Activated T-cell treated with anti-CD3 and anti-CD28 coated beads, Interleukin-2, amount 50 U/mL, for 48 hours (primary cell): ENCODE measurements at regions not wholly inside any gene's neighbourhood (a gene's known extent, or its start where the extent isn't known, plus 50 kb on each side); places are given as distances from the start of the nearest gene placed in this dataset.

Experiments used
- DNase-seq, 2 experiments: peaks; one replicate each; pipeline ENCODE4 v3.0.0-alpha.2; 2020

DNA sequence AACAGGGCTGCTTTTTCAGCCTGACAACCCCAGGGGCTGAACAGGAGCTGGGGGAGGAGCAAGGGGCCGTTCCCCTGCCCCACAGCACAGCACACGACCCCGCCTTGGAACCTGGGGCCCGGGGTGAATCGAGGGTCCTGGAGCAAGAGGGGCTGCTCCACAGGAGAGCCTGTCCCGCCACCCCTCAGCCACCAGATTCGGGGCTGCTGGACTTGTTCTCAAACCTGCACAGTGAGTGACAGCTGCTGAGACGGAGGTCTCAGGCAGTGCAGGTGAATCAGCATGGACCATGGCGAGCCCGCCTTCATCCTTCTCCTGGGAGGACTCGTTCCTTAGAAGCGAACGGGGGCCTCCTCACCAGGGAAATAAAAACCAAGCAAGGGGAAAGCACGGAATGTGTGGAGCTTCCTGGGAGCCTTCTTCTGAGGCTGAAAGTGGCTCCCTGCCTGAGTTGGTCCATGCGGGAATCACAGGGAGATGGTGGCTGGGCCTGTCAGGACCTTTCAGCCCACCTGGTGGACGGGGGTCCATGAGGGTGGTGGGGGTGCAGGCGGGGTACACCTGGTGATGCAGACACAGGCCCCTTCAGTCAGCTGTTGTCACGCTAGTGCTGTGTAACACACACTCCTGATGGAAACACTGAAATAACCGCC, 125.4 kb downstream of the SIK1 start:
- no peak for DNase-seq

DNA sequence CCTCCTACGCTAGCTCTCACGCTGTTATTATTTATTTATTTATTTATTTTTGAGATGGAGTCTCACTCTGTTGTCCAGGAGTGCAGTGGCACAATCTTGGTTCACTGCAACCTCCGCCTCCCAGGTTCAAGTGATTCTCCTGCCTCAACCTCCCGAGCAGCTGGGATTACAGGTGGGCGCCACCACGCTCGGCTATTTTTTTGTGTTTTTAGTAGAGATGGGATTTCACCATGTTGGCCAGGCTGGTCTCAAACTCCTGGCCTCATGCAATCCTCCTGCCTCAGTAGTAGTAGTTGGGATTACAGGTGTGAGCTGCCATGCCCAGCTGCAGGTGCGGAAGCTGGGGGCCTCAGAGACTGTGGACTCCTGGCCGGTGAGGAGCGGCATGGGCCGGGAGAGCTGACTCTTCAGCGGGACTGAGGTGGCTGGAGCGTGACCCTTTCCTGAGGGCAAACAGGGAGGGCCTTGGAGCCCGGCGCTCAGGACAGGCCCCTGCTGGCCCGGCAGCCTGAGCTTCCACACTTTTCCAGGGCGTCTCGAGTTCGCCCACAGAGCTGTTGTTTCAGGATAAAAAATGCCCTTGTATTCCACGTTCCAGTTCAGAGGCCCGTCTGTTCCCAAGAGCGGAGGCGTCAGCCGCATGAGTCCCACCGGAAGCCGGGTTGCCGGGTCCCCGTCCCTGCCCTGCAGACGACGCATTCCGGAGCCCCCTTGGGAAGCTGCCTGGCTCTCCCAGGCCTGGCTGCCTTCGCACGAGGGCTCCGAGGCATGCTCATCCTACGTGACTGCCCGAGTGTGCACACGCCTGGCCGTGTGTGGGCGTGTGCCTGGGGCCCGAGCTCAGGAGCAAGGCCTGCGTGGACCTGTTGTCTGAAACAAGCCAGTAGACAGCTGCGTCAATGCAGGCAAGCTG, 126.2 kb downstream of the SIK1 start:
- no peak for DNase-seq

DNA sequence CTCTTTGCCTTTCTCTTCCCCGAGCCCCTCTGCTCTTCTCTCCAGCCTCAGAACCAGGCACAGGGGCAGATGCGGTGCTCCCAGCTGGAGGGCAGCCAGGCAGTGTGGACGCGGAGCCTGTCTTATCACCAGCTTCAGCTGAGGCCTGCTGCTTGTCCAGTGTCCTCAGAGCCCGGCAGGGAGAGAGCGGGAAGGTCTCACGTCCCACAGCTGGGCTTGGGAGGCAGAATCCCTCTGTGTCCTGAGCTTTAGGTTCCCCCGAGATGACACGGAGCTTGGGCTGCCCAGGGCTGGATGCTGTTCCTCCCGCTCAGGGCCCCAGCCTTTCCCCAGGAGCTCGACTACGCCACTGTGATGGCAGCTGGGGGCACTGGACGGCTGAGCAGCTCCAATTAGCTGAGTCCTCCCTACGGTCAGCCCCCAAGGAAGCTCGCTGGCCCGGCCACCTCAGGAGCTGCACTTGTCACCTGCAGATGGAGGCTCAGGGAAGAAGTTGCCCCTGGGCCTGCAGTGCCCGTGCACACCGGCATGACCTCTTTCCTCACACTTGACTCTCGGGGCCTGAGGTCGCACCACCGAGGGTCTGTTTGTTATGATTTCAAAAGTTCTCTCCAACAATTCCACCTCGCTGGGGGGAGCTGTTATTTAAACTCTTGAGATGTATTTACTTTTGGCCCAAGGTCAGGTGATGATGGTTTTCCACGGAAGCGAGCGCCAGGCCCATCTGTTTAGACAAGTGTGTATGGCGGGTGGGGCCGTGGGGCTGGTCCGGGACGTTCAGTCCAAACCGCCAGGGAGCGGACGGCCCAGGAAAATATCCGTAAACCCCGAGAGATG, 127.3 kb downstream of the SIK1 start:
- no peak for DNase-seq

DNA sequence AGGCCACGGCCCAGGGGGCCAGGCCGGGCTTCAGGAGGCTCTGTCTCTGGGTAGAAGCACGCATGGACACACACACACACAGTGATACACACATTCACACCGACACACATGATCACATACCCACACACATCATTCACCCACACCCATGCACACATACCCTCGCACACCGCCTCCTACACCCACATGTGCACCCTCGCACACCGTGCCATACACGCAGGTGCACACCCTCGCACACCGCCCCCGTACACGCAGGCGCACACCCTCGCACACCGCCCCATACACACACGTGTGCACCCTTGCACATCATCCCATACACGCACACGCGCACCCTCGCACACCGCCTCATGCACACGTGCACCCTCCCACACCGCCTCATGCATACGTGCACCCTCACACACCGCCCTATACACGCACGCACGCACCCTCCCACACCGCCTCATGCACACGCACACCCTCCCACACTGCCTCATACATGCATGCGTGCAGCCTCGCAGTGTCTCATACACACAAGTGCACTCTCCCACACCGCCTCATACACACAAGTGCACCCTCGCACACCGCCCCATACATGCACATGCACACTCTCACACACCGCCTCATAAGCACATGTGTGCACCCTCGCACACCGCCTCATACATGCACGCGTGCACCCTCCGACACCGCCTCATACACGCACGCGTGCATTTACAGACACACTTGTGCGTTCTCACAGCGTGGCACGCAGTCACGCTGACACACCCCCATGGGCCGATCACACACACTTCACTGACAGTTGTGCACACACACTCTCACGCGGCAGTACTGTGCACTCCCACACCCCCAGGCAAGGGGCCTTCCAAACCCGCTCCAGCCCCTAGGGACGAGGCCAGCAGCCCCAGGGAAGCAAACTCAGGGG, 128.1 kb downstream of the SIK1 start:
- DNase-seq: no peak

DNA sequence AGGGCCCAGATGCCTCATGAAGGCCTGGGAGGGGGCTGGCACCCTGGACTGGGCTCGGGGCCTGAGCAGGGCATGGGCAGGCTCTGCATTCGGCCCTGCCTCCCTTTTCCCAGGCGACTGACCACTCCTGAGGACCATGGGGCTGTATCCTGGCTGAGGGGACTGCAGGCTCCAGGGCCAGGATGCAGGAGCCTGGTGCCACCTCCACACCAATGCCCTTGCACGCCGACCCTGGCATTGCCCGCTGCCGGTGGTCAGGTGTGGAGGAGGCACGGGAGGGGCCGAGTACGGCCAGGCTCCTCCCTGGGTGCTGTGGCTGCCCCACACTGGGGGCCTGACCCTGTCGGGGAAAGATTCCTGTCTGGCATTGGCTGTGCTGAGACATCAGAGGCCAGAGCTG, 128.9 kb downstream of the SIK1 start:
- no peak for DNase-seq

DNA sequence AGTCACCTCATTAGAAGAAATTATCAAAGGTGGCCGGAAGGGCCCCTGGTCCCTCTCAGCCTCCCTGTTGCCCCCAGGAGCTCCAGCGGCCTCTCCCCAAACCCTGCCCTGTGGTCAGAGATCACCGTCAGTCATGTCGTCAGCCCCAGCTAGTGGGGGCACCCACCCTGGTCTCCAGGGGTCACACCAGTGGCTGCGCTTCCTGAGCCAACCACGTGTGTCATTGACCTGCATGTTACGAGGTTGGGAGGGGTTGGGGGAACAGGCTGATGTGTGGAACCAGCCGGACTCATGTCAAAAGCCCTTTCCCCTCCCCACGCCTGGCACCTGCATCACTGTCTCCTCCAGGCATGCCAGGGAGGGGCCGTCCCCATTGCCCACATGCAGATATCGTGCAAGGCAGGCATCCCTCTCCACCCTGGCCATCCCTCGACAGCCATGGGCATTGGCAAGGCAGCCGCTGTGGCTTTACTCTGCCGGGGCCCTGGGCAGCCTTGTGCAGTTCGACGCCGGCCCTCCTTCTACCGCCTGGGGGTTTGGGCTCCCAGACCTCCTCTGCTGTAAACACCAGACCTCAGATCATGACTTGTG, 128.7 kb downstream of the CRYAA start:
- DNase-seq: no peak

DNA sequence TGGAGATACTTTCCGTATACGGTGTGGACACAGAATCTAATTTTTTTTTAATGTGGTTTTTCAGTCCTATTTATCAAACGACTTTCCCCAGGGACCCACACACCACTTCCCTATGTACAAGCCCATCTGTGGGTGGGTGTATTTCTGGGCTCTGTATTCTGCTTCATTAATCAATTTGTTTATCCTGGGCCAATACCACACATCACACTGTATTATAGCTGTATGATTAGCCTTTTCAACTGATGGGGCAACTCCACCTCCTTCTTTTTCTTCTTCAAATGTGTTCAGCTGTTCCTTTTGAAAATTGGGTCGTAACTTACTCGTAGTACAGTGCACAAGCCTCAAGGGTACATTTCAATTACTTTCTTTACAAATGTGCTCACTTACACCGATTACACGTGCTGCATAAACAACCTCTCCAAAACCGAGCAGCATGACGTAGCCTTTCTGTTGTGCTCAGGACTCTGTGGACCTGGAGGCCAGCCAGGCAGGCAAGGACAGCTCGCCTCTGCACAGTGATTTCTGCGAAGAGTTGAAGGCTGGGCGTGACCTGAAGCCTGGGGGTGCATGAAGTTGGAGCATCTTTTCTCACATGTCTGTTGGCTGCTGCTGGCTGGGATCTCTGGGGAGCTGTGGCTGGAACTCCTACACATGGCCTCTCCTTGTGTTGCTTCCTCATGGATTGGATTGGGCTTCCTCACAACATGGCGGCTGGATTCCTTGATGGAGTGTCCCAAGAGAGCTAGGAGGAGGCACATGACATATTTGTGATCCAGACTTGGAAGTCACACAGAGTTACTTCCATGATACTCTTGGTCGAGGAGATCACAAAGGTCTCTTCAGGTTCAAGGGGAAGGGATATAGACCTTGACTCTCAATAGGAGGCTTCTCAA, 126.5 kb downstream of the CRYAA start:
- DNase-seq: no peak

DNA sequence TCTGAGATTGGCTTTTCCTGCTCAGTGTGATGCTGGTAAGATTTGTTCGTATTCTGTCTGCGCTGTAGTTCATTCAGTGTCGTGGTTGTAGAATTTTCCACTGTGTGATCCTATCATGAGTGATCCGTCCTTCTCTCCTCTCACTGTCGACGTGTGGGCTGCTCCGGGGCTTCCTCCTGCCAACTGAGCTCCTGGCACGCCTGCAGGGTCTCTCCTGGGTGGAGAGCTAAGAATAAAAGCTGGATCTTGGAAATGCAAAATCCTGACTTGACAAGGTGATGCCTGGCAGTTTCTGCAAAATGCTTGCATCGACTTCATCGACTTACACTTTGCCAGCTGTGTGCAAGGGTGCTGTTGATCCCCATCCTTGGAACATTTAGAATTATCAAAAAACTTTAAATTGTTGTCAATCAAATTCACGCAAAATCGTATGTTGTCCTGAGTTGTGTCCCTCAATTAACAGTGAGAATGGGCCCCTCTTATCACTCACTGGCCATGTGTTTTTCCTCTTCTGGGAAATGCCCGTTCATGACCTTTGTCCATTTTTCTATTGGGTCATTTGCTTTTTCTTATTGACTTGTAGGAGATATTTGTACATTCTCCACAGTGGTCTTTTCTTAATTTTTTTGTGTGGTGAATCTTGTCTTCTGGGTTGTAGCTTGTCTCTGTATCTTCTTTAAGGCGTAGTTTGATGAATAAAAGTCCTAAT, 125.5 kb downstream of the CRYAA start:
- DNase-seq: no peak

DNA sequence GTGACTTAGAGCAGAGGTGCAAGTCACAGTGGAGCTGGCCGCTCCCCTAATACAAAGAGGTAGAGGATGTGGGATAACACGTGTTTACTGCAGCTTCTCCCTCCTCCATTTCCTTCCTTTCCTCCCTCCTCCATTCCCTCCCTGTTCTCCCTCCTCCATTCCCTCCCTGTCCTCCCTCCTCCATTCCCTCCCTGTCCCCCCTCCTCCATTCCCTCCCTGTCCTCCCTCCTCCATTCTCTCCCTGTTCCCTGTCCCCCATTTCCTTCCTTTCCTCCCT, 124.0 kb downstream of the CRYAA start:
- DNase-seq: no peak

DNA sequence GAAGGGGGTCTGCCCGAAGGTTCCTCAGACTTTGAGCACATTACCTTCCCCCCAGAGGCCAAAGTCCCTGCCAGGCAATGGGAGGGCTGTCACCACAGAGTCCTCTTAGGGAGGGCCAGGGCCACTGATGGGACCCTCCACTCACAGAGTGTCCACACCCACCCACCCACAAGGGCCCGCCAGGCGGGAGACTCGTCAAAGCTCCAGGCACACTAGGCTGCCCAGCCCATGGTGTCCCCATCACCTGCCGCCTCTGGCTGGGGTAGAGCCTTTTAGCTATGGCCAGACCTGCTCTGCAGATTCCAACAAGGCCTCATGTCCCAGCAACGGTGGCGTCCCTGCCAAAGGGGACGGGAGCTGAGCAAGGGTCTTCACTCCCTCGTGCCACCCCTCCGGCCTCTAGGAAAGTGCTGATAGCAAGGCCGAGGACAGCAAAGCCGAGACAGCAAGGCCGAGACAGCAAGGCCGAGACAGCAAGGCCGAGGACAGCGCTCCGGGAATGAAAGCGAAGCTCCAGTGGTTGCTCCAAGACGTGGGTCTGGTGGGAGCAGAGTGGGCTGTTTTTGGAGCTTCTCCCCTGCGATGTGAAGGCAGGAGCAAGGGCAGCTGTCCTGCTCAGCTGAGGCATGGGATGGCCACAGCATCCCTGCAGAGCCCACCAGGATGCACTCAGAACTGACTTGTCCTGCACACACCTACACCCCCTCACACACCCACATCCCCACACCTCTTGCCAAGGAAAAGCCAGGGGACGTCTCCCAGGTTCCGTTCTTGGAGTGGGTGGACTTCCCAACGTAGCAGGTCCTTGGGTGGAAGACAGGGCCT, 123.4 kb downstream of the CRYAA start:
- no peak for DNase-seq

DNA sequence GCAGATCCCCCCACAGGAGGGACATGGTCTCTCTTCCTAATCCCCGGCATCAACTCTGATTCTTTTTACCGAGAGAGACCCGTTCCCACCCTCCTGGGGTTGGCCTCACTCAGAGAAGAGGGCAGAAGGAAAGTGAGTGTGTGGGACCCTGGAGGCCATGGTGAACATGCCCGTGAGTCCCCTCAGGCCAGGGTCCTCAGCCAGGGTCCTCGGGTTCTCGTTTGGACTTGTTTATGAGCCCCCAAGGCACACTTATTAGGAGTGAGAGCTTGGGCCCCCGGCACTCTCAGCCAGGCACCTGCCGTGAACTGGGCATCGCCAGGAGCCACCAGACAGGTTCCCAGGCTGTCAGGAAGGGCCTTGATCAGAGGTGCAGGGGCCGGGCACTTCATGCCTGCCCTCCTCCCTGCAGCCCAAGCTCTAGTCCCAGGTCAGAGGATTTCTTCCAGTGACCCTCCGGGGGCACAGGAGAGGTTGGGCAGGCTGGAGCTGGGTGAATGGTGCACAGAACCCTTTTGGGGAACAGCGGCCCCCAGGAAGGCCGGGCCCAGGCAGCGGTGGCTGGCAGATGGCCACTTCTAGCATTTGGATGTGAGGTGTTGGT, 122.6 kb downstream of the CRYAA start:
- DNase-seq: no peak

DNA sequence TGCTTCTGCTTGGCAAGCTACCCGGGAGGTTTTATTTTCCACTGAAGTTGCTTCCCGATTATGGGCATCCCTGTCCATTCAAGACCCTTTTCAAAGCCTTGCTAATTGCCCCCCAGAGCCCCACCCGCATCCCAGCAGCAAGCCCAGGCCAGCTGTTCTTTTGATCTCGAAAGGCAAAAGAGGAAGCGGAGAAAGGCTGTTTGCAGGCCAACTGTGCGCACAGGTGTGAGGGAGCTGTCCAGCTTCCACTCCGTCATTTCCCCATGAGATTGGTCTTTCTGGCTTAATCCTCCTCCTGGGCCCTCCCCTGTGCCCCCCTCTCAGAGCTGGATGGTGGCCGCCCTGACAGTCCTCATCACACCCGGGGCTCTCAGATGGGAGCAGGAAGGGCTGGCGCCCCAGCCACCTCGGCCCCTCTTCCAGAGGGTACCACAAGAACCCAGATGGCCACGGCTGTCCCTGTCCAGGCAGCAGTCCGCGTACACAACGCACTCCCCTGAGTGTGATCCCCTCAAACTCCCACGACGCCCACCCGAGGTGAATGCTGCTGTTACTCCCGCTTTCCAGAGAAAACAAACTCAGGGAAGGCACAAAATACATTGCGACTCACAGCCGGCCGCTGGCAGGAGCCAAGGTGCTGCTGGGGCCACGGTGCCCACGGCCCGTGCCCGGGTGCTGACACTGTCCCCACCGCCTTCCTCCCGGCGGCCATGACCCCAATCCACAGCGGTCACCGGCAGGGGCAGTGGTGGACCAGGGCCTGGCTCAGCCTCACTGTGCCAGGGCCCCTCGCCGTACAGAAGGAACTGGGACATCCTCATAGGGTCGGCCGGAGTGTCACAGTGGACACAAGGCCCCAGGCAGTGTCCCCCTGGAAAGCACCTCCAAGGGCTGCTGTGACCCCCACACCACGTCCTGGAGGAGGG, 121.9 kb downstream of the CRYAA start:
- no peak for DNase-seq

DNA sequence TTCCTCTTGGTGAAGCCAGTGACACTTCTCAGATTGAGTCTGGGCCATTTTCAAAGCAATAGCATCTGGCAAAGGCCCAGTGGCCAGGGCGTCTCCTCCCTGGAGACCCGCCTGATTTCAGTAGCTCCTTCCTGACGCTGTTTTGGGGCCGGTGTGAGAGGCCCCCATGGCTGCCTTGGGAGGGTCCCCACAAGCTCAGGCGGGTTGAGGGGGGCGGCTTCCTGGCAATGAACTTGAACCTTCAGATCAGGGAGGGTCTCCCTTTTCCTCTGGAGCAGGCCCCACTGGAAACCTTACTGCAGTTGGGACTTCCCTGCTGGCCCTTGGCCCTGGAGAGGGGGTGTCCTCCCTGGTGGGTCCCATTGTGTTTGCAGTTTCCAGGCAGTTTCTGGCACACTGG, 121.2 kb downstream of the CRYAA start:
- DNase-seq: no peak

DNA sequence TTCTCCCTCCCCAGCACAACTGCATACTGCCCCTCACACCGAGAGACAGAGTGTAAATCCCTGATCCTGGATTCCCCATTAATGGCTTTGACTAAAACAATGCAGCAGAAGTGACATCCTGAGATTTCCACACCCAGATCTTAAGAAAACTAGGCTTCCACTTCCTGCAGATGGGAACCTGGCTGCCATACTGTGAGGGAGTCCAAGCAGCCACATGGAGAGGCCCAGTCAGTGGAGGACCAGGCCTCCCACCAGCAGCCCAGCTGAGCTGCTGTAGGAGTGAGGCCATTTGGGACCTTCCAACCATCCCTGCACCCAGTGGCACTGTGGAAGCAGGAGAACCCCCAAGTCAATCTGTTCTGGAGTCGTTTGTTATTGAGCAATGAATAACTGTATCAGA, 120.6 kb downstream of the CRYAA start:
- no peak for DNase-seq

DNA sequence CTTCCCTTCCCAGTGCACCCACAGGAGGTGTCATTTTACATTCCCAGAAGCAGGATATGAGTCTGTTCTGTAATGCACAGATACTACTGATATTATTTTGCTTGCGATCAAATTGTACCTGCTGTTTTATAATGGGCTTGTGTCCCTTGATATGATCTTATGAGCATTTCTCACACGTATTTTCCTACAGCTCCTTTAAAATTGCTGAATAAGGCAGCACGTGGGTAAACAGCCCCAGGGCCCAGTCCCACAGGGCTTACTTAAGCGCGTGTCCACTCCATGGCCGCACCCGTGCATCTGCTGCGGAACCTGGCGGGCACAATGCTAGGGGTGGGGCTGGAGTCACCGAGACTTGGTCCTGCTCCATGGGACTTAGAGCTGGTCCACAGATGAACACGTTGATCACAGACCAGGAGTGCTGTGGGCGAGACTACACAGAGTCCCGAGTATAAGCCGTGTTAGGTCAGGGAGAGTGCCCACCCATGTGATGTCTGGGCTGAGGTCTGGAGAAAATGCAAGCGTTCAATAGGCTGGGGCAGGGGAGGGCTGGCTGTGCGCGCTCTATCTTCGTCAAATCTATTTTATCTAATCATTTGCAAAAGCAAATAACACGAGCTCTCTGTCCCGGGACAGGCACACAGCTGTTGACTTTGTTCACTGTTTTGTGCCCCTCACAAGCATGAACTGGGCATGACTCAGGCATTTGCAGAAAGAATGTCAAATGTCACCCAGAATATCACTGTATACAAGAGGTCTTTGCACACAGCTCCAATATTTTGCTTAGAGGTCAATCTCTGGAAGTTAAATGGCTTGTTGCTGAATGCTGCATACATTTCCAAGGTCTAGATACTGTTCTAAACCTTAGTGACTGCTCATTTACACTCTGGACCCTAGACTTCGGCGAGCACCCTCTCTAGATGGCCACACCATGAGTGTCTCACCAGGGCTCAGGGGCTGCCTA, 119.3 kb downstream of the CRYAA start:
- DNase-seq: no peak

DNA sequence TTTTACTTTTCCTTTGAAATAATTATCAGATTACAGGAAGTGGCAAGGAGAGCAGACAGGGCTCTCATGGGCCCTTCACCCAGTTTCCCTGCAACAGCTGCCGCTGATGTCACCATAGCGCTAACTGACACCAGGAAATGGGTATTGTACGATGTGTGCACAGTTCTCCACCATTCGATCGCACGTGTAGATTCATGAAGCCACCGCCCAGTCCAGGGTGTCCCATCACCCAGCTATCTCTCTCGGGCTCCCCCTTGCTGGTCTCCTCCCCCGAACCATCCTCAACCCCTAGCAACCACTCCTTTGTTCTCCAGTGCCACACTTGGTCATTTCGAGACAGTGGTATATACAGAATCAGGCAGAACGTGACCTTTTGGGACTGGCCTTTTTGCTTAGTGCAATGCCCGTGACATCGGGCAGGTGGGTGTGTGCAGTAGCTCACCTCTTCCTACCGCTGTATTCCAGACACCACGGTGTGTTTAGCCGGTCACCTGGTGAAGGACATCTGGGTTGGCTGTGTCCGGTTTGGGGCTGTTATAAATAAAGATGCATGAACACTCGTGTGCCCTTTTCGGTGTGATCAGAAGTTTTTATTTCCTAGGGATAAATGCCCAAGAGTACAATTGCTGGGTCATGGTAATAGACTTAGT, 118.4 kb downstream of the CRYAA start:
- no peak for DNase-seq
